ENCODE measurements at regions not wholly inside any gene's neighbourhood (a gene's known extent, or its start where the extent isn't known, plus 50 kb on each side); places are given as distances from the start of the nearest gene placed in this dataset.

GRCh38 chr9:115350548-115350947, 232.6 kb upstream of the TNC start:
- no peak for TF ChIP-seq CTCF (IDR thresholded peaks at IDR 0.05; ENCODE audit: poor library complexity)
- TF ChIP-seq EZH2phosphoT487 (IDR thresholded peaks at IDR 0.05; ENCODE audit: low read depth, severe bottlenecking, unreplicated experiment), result no peak
